HEK293T (cell line): ENCODE measurements at regions not wholly inside any gene's neighbourhood (a gene's known extent, or its start where the extent isn't known, plus 50 kb on each side); places are given as distances from the start of the nearest gene placed in this dataset.

Experiments
- CTCF ChIA-PET: fragments of 350-600 bp; formaldehyde crosslinking; extraction: SDS; loops from one replicate; lab custom pipeline; 2021; ENCODE audit warnings: antibody characterized with exemption, inconsistent platforms; lab: Yijun Ruan, JAX
- POLR2A ChIA-PET: fragments of 350-600 bp; formaldehyde crosslinking; extraction: SDS; loops from one replicate; lab custom pipeline; 2020; ENCODE audit warnings: antibody characterized with exemption, inconsistent platforms; lab: Yijun Ruan, JAX
- DNase-seq: peaks from one replicate; pipeline ENCODE4 v3.0.0; 2012; ENCODE audit warnings: mixed read lengths; ENCODE audit errors: extremely low spot score
- ARNT ChIP-seq: fragments of 450-650 bp; IDR thresholded peaks from 2 replicates; pipeline ENCODE4 v1.6.1; 2017; ENCODE audit warnings: mild to moderate bottlenecking
- BHLHE40 ChIP-seq: fragments of 450-650 bp; IDR thresholded peaks from 2 replicates; pipeline ENCODE4 v1.6.1; 2016; ENCODE audit warnings: mild to moderate bottlenecking, moderate library complexity, borderline replicate concordance
- CTBP1 ChIP-seq: fragments of 450-650 bp; IDR thresholded peaks from 2 replicates; pipeline ENCODE4 v1.6.1; 2016; ENCODE audit warnings: borderline replicate concordance
- ELF4 ChIP-seq: fragments of 450-650 bp; IDR thresholded peaks from 2 replicates; pipeline ENCODE4 v1.6.1; 2017; ENCODE audit warnings: antibody characterized with exemption
- FOXA1 ChIP-seq: fragments of 450-650 bp; IDR thresholded peaks from 2 replicates; pipeline ENCODE4 v1.6.1; 2016; ENCODE audit warnings: mild to moderate bottlenecking
- FOXK2 ChIP-seq: fragments of 450-650 bp; IDR thresholded peaks from 2 replicates; pipeline ENCODE4 v1.6.1; 2016; ENCODE audit warnings: mild to moderate bottlenecking
- FOXM1 ChIP-seq: fragments of 450-650 bp; IDR thresholded peaks from 2 replicates; pipeline ENCODE4 v1.6.1; 2017; ENCODE audit warnings: mild to moderate bottlenecking, borderline replicate concordance
- HDGF ChIP-seq: fragments of 450-650 bp; IDR thresholded peaks from 2 replicates; pipeline ENCODE4 v1.6.1; 2017; ENCODE audit warnings: antibody characterized with exemption, borderline replicate concordance
- L3MBTL2 ChIP-seq: fragments of 450-650 bp; conservative IDR thresholded peaks from 2 replicates; pipeline ENCODE4 v1.6.1; 2016; ENCODE audit warnings: mild to moderate bottlenecking
- LEF1 ChIP-seq: fragments of 450-650 bp; IDR thresholded peaks from 2 replicates; pipeline ENCODE4 v1.6.1; 2017; ENCODE audit warnings: mild to moderate bottlenecking, borderline replicate concordance
- NFRKB ChIP-seq: fragments of 450-650 bp; IDR thresholded peaks from 2 replicates; pipeline ENCODE4 v1.6.1; 2016; ENCODE audit warnings: mild to moderate bottlenecking, moderate library complexity
- PKNOX1 ChIP-seq: fragments of 450-650 bp; IDR thresholded peaks from 2 replicates; pipeline ENCODE4 v1.6.1; 2016
- SP1 ChIP-seq: fragments of 450-650 bp; IDR thresholded peaks from 2 replicates; pipeline ENCODE4 v1.6.1; 2017
- SUZ12 ChIP-seq: fragments of 450-650 bp; IDR thresholded peaks from 2 replicates; pipeline ENCODE4 v1.6.1; 2016; ENCODE audit warnings: mild to moderate bottlenecking
- TARDBP ChIP-seq: fragments of 450-650 bp; IDR thresholded peaks from 2 replicates; pipeline ENCODE4 v1.6.1; 2016
- ZNF384 ChIP-seq: fragments of 450-650 bp; IDR thresholded peaks from 2 replicates; pipeline ENCODE4 v1.6.1; 2016

DNA sequence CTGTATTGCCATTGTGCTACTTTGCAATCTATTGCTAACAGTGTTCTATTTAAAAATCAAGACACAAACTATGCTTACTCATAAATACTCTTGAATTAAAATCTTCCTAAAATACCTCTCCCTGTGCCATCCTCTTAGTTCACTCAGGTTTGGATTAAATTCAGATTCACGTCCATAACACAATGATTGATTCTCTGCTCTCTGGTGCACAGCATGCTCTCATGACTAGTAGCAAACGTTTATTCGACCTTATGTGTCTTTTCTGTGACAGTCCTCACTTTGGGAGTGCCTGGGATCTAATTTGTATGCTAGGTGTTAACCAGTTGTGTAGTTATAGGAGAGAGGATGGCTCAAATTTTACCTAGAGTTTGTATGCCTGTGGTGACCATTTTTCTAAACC is 270.4 kb upstream of the FKBP1C start:
- TF ChIP-seq SP1 (no peak), CTBP1 (no peak), HDGF (no peak), SUZ12 (no peak), ZNF384 (no peak), FOXA1 (no peak), FOXM1 (no peak), L3MBTL2 (no peak), TARDBP (no peak), NFRKB (no peak), FOXK2 (no peak), ARNT (no peak), BHLHE40 (no peak), ELF4 (no peak), LEF1 (no peak), PKNOX1 (no peak)
- ChIA-PET CTCF (no interaction called here), POLR2A (no interaction called here)
- no peak for DNase-seq

DNA sequence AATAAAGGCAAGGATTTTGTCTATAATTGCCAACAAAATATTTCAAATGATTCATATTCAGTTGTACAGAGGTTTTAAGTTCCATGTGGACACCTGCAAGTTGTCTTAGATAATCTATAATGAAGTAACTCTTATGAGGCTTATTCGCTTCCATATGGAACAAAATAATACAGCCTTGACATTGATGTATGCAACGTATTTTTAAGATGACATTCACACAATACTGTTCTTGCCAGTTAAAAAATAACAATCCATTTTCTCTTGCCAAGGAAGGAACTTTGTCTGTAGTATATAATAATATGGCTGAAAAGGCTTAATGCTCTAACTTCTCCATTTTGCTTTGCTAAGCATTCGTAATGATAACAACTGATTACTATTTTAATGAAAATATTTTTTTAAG is 269.3 kb upstream of the FKBP1C start:
- ChIA-PET CTCF (no interaction called here), POLR2A (no interaction called here)
- TF ChIP-seq HDGF = no peak
- no peak for TF ChIP-seq FOXM1
- TF ChIP-seq LEF1 = no peak
- TF ChIP-seq ZNF384 = no peak
- TF ChIP-seq PKNOX1 = no peak
- no peak for TF ChIP-seq ARNT
- TF ChIP-seq L3MBTL2 = no peak
- no peak for TF ChIP-seq SUZ12
- TF ChIP-seq BHLHE40 = no peak
- no peak for TF ChIP-seq CTBP1
- TF ChIP-seq FOXA1 = no peak
- TF ChIP-seq TARDBP = no peak
- no peak for TF ChIP-seq SP1
- TF ChIP-seq FOXK2 = no peak
- no peak for TF ChIP-seq ELF4
- DNase-seq = no peak

- CTCF ChIA-PET = no interaction called here
- TF ChIP-seq FOXM1 (no peak), ELF4 (no peak), BHLHE40 (no peak), FOXA1 (no peak), PKNOX1 (no peak), FOXK2 (no peak), ZNF384 (no peak), SP1 (no peak), CTBP1 (no peak), LEF1 (no peak), SUZ12 (no peak), ARNT (no peak), HDGF (no peak)
- no peak for DNase-seq
- POLR2A ChIA-PET = no interaction called here
These were observed 242.4 kb upstream of the FKBP1C start for GRCh38 chr6:62968834-62969233.

DNA sequence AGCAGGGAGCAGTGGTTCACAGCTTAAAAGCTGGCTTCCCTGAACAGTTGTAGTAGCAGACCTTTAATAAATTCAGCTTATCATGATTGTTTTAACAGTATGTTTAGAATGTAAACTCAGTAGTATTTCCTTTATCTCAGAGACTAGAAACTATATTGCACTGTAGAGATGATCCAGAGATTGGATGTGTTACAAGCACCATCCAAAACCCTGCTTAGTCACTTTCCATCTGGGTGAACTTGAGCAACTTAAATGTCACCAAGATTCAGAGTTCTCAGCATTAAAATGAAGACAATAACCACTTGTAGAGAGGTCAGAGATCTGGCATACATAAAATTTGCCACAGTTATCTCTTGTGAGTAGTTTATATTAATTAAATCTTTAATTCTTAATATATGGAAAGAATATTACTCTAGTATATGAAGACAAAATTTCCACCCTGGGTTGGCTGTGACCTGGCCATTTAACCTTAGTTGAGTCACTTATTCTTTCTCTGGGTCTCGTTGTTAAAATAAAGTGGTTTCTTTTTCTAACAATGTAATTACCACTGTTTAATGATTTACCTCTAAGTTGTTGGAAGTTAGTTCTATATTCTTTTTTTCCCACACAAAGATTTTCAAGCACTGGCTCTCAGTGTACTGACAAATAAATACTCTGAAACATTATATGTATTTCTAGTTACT is 239.2 kb upstream of the FKBP1C start:
- TF ChIP-seq FOXM1 = no peak
- TF ChIP-seq NFRKB = no peak
- no peak for TF ChIP-seq SP1
- TF ChIP-seq ARNT = no peak
- TF ChIP-seq FOXK2 = no peak
- no peak for TF ChIP-seq BHLHE40
- TF ChIP-seq TARDBP = no peak
- no peak for DNase-seq
- CTCF ChIA-PET = no interaction called here
- POLR2A ChIA-PET = no interaction called here

DNA sequence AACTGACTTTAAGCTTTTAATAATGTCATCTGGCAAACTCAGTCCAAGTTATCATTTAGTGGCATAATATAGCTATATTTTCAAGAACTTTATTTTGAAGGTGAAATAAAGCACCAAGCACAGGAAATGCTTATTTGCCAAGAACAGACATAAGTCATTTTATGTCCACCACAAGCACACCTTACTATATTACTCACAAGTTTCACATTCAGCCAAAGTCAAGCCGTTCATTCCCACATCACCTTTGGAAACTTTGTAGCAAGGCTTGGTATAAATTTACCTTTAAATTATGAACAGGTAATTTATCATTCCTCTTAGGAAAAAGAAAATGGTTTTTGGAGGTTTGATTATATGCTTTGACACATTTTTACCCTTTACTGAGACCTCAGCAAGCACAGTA is 236.8 kb upstream of the FKBP1C start:
- ChIA-PET POLR2A (no interaction called here), CTCF (no interaction called here)
- TF ChIP-seq ARNT = no peak
- no peak for TF ChIP-seq NFRKB
- no peak for TF ChIP-seq SUZ12
- TF ChIP-seq LEF1 = no peak
- TF ChIP-seq CTBP1 = no peak
- no peak for TF ChIP-seq FOXM1
- TF ChIP-seq BHLHE40 = no peak
- no peak for TF ChIP-seq ELF4
- no peak for TF ChIP-seq FOXA1
- TF ChIP-seq L3MBTL2 = no peak
- no peak for TF ChIP-seq ZNF384
- no peak for TF ChIP-seq TARDBP
- TF ChIP-seq SP1 = no peak
- TF ChIP-seq HDGF = no peak
- no peak for TF ChIP-seq PKNOX1
- TF ChIP-seq FOXK2 = no peak
- DNase-seq = no peak
